ENCODE measurements at regions not wholly inside any gene's neighbourhood (a gene's known extent, or its start where the extent isn't known, plus 50 kb on each side); places are given as distances from the start of the nearest gene placed in this dataset.

DNA sequence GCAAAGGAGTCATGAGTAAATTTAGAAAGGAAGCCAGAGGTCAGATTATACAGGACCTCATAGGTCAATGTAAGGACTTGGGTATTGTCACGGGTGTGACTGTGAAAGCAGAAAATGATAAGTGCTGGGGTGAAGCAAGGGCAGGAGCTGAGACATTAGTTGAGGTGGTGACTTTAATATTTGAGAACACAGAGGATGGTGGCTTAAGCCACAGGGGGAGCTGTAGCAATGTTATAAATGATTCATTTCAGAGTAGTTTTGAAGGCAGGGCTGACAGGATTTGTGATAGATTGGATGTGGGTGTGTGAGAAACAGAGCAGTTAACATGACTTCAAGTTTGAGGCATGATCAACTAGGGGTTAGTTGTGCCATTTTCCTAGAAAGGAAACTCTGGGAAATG, 659.9 kb downstream of the EPM2A start:
- TF ChIP-seq, protein P1, sequence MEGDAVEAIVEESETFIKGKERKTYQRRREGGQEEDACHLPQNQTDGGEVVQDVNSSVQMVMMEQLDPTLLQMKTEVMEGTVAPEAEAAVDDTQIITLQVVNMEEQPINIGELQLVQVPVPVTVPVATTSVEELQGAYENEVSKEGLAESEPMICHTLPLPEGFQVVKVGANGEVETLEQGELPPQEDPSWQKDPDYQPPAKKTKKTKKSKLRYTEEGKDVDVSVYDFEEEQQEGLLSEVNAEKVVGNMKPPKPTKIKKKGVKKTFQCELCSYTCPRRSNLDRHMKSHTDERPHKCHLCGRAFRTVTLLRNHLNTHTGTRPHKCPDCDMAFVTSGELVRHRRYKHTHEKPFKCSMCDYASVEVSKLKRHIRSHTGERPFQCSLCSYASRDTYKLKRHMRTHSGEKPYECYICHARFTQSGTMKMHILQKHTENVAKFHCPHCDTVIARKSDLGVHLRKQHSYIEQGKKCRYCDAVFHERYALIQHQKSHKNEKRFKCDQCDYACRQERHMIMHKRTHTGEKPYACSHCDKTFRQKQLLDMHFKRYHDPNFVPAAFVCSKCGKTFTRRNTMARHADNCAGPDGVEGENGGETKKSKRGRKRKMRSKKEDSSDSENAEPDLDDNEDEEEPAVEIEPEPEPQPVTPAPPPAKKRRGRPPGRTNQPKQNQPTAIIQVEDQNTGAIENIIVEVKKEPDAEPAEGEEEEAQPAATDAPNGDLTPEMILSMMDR (IDR thresholded peaks at IDR 0.05): no peak
- no peak for TF ChIP-seq POLR2A (IDR thresholded peaks at IDR 0.05)
